ENCODE measurements at regions not wholly inside any gene's neighbourhood (a gene's known extent, or its start where the extent isn't known, plus 50 kb on each side); places are given as distances from the start of the nearest gene placed in this dataset.
"Not testable (repeated sequence)": the region's sequence is repeated elsewhere in the genome, so short reads cannot be mapped to it uniquely, and the experiment has no call there.

DNA sequence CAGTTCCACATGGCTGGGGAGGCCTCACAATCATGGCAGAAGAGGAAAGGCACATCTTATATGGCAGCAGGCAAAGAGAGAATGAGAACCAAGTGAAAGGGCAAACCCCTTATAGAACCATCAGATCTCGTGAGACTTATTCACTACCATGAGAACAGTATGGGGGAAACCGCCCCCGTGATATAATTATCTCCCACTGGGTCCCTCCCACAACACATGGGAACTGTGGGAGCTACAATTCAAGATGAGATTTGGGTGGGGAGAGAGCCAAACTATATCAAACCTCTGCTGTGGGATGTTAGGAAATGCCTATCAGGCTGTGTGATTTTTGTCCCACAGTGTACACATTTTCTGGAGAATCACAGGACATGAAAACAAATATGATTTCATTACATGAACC is 415.8 kb downstream of the TSHZ3 start:
- DNase-seq, result not testable (repeated sequence)

DNA sequence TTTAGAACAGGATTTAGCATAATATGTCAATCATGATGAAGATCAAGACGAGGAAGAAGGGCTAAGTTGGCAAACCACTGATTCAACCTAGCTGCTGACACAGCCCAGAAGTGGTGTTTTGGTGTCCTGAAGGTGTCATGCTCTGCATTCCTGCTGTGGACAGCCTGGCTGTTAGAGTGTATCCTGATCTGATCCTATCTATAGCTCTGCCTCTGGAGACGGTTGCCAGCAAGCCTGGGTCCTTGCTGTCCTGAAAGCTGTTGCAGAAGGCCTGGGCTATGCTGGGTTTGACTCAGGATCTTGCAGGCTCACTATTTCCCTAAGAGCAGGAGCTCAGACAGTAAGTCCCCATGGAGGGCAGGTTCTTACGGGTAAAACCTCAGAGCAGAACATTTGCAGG is 416.4 kb downstream of the TSHZ3 start:
- DNase-seq, result no peak

DNA sequence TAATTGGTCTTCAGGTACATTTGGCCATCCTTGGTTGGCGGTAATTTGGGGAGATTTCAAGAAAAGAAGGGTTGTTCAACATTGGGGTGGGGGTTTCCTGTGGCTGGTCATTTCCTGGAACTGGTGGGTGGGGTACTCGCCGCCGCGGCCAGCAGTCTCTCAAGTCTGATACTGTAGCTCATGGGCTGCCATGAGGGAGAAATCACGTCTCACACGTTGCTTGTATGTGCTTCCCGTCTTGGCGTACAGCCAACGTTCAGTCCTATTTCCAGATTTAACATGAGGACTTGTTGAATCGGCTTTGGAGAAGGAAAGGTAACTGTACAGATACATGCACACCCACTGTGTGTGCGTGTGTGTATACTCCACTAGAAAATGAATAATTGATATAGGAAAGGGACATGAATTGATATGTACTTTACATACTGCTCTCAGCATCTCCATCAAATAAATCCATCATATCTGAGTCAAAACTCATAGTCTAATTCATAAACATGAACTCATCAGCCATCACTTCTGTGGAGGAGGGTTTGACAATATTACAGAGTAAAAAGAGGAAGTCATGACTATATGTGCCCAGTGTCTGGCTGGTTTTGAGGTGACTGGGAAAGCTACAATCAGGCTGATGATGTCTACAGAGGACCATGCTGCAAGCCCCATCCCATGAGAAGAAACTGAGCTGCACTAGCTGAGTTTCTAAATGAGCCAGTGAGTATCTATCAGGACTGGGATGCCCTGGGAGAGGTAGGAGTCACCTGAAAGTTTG is 418.1 kb downstream of the TSHZ3 start:
- no peak for DNase-seq

DNA sequence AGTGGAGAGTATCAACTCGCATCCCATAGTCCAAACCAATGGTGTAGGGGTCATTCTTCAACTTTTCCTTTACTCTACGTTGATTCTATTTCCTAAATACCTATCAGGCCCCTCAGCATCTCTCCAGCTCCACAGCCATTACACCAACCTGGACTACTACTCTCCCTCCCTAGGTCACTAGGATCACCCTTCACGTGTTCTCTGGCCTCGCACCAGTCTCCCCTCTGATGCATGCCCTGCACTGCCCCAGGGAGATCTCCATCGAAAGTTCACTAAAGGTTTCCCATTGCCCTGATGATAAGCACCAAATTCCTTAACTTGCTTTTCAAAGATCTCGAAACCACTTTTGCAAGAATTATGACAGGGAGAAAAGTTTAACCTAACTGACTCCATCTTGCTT is 421.5 kb downstream of the TSHZ3 start:
- no peak for DNase-seq

DNA sequence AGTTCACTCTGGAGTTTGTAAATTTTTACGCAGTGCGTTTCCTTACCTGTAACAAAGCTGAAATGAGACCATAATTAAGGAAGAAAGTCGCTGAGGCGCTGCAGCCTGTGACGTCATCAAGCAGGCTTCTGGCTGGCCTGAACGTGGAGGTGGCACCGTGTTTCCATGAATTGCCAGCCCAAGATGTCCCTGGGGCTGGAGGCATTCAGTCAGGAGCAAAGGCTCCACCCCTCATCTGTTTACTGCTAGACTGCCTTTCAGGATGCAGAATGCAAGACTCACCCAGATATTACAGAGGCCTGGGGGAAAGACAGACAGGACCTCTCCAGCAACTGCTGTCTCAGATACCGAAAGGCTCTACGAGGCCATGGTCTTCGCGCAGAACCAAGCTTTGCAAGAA is 424.6 kb downstream of the TSHZ3 start:
- no peak for DNase-seq

DNA sequence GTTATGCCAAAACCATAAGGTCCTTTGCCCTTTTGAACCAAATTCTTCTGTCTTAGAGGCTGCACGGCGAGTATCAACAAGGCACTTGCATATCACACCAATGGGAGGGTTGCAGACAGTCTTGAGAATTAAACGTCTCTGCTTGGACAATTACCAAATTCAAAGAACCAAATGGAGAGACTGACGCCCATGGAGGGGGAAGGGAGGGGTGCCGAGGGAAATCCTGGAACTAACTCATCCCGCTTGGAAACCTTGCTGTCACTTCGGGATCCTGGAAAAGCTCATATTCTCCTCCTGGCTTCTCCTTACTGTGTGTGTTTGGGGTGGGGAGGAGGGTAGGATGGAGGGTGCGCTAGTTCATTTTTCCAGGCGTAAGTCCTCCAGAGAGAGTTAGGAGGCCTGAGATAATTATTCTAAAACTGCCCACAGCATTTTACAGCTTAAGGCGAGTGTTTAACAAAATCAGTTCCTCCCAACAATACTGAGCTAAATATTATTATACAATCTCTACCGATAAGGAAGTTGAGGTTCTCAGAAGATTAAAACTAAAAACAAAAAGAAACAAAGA is 425.1 kb downstream of the TSHZ3 start:
- DNase-seq, result no peak

DNA sequence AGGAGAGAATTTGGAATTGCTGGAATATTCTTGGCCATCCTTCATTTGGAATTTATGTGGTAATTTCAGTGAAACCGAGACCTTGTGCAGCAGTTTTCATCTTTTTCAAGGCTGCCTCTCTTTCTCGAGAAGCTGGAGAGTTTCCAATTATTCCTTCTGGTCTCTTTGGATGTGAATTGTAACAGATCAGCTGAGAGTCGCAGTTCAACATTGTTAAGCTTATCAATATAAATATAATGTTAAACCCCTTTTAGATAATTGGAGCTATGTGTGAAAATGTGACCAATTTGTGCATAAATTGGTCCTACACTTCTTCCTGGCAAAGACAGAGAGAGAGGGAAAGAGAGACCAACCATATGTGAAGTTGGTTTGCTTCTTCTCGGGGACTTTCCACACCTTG is 425.6 kb downstream of the TSHZ3 start:
- DNase-seq, result no peak

DNA sequence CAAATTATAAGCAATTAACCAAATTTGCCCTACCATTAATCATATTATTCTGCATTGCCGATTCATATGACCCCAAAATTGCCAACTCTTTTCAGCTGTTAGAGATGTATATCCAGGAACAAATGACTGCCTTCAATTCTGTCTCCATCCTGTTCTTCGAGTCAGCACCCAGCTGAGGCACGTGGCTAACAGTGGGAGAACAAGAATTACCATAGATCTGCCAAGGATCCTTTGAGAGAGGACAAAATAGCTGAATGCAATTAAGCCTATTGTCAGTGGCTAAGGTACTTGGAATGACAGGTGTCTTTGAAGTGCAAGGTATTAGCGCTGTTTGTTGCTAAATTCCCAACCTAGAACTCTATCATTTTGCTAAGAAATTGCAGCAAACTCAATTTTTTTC is 426.1 kb downstream of the TSHZ3 start:
- no peak for DNase-seq

DNA sequence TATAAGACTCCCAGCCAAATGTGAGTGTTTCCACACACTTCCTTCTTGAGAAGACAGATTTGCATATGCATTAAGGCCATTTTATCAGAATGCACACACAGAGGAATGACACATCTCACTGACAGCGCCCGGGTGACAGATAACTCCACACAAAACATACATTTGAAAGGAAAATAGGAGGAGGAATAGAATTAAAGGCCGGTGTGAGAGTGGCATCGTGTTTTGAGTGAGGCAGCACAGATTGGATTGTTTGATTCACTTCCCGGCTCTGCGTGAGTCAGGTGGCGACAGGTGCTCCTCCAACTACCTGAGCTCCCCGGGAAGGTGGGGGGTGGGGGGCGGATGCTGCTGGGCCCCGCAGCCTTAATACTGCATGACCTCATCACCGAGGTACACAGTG is 429.0 kb downstream of the TSHZ3 start:
- DNase-seq, result no peak

DNA sequence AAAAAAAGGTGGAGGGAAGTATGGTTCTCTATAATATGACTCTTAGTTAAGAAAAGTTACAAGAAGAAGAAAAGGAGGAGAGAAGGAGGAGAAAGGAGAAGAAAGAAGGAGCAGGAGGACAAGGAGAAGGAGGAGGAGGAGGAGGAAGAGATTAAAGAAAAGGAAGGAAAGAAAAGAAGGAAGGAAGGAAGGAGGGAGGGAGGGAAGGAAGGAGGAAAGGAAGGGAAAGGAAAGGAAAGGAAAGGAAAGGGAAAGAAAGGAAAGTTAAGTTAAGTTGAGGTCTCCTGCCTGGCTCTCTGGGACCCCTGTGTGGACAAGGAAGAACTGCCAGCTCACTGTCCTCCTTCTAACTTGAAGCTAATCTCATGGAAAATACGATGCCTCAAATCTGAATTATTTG is 429.5 kb downstream of the TSHZ3 start:
- no peak for DNase-seq

DNA sequence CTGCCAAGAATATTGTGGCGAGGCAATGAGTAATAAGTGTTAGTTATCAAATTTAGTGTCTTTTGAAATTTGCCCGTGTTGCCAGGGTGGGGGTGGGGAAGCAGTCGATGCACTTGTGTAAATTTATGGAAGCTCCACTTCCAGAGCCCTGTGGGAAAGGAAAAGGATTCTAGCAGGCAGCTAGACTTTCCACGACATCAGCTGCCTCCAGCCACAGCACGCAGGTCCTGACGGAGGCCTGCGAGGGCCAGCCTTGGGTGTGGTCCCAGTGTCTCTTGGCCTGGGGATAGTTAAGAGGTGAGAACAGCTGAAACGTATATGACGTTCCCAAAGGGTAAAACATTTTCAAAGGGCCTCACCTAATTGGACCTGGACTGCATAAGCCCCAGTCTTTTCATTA is 433.0 kb downstream of the TSHZ3 start:
- DNase-seq, result no peak

DNA sequence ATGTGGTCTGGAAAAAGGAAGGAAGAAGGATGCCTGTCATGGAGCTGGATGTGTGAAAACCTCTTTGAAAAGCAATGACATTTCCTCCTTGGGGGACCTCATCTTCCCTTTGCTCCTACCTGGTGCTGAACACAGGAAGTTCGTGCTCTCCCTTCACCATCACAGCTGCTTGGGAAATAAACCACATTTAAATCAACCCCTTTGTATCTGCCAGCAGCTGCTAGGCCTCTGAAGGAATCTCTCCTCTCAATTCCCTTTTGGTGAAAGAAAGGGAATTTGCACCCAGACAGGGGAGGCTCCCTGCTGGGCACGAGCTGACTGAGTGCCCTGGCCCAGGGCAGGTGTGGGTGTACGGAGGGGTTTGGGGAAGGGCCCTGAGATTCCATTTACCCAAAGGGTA is 437.7 kb downstream of the TSHZ3 start:
- DNase-seq, result no peak

DNA sequence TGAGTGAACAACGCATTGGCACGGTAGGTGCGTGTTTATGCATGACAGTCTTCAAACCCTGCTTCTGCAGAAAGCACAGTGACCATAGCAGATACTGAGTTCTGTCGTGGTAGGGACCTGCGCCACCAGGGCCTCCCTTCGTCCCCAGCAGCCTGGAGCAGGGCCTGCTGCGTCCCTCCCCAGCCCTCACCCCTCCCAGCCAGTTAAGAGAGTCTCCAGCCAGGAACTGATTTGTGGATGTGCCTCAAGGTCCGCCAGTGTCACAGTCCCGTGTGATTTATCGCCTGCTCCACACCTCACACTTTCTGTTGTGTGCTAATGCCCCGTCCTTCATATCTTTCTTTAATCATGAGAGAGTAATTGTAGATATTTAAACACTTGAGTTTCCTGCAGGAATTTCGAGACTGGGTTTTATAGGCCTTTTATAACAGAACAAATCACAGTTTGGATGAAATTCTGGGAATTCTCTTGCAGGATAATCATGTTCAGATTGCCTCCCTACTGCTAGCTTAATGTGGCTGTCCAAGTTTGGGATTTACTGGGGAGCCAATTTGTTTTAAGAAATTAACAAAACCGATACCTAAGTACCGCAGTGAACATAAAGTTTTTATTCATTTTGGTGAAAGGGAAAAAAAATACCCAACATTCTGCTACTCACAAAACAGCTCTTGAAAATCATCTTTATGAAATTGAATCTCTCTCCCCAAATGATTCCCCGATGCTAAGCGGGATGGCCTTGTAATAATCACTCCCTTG is 438.6 kb downstream of the TSHZ3 start:
- no peak for DNase-seq

DNA sequence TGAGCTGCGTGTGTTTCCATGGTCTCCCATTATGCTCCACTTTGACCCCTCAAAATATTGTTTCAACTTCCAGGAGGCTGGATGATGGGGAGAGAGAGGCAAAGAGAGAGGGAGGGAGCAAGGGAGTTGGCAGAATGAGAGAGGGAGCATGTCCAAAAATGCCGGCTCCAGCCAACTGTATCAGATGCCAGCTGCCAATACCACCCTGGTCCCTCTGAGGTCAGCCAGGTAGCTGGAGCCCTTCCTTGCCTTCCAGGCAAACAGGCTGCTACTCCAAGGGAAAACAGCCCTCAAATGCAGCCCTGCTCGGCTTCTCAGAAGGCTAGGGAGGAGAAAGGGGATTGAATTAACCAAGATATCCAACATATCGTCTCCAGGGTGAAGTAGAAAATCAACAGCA is 440.0 kb downstream of the TSHZ3 start:
- no peak for DNase-seq

DNA sequence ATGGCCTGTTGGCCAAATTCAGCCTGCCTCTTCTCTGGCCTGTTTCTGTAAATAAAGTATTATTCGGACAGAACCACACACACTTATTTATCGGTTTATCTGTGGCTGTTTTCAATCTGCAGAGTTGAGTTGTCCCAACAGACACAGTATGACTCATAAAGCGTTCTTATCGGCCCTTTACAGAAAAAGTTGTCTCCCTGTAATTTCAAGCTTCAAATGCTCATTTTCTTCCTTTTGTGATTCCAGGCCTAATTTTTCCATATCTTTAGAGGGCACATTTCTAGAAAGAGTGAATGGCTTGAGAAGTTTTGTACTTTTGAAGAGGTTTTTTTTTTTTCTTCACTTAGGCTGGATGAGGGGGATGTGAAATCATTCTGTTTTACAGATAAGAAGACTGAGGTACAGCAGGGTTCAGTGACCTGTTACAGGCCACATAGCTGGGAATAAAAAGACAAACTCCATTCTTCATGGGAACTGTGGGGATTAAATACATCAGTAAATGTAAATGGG is 440.9 kb downstream of the TSHZ3 start:
- no peak for DNase-seq

DNA sequence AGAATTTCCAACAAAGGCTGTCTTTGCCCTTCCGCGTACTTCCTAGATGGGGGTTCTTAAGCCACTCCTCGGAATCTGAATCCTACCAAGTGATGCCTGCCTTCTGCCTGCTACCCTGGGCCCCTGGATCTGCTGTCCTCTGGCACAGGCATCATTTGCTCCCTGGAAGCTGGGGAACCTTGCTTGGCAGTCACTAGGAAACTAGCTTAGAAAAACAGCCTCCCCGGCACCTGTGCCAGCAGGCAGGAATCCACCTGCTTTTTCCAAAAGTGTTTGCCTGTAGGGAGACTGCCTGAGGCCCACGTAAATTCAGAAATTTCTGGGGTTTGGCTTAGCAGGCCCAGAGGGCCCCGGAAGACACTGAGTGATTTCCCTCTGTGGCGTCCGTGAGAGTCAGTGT is 442.4 kb downstream of the TSHZ3 start:
- DNase-seq, result no peak

DNA sequence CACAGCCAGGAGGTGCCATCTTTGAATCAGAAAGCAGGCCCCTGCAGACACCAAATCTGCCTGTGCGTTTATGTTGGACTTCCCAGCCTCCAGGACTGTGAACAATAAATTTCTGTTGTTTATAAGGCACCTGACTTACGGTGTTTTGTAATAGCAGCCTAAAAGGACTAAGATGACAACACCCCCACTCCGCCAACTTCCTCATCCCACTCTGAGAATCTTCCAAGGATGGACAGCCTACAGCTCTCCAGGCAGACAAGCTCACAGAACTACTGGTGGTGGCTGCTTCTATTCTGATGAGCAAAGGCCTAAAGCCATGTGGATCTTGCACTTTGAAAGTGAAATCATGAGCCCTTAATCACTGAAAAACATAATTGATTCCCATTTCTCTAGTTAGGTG is 449.2 kb downstream of the TSHZ3 start:
- no peak for DNase-seq

DNA sequence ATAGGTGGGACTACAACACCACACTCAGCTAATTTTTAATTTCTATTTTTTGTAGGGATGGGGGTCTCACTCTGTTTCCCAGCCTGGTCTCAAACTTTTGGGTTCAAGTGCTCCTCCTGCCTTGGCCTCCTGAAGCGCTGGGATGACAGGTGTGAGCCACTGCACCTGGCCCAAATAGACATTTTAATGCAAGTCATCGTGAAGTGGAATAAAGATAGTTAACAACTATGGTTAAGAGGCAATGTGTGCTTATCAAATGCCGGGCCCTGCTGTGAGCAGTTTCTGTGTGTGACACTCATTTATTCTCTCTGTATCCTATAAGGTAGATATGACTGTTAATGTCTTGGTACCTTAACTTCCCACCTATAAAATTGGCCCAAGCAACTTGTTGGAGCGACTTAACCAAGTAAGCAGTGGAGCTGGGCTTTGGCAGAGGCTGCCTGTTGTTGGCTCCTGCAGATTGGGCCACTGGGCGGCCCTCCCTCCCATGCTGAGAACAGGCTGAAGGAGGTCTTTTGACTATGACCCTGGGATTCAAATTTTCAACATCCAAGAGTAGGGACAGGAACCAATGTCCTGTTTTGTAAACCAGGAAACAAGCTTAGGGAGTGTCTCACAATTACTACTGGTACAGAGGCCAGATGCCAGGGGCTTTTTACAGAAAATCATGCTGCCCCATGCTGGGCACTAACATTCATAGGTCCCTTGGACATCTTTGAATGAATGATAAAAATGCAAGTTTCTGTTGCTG is 450.7 kb downstream of the TSHZ3 start:
- no peak for DNase-seq

DNA sequence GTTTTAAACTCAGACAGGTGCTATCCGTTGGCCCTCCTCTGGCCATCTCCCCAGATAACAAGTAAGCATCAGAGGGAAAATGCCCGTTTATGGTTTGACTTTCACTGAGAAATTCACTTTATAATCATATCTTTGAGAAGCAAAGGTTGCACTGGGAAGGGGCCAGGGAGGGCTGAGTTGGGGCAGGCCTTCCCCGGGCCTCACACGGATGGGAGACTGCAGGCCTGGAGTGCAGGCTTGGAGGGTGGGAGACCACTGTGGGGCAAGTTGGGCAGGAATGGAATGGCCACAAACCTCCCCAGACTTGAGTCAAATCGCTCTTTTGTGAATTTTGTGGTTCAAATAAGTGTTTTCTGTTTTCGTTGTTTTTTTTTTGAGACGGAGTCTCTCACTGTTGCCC is 451.7 kb downstream of the TSHZ3 start:
- no peak for DNase-seq

DNA sequence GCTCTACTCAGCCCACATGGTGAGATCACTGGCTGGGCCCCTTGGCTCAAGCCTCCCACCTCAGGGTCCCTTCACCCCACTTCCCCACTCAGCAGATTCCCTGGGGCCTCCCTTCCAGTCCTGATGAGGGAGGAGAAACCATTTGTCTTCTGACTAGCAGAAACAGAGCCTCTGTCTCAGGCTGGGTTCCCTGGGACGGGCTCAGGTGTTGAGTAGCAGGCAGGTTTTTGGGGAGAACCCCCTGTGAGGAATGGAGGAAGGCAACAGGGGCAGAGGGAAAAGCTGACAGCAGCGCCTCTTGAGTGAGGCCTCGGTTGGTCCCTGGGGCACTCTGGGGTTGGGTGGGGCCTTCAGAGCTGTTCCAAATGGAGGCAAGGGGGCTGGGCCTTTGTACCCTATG is 452.2 kb downstream of the TSHZ3 start:
- no peak for DNase-seq

DNA sequence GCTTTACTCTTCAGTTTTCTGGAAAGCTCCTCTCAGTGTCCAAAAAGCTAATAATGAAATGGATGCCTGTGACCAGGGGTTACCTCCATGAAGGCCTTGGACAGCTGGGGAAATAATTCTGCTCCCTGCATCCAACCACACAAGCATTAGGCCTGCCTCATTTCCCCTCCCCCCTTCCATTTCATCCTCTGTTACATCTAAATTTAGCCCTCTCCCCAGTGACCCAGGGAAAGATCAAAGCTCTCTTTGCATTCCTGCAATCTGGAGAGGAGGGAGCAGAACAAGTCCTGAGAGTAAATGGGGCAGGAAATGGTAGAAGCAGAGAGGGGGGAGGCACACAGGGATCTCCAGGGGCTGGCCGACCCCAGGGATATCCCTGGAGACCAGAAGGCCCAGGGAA is 452.7 kb downstream of the TSHZ3 start:
- no peak for DNase-seq

DNA sequence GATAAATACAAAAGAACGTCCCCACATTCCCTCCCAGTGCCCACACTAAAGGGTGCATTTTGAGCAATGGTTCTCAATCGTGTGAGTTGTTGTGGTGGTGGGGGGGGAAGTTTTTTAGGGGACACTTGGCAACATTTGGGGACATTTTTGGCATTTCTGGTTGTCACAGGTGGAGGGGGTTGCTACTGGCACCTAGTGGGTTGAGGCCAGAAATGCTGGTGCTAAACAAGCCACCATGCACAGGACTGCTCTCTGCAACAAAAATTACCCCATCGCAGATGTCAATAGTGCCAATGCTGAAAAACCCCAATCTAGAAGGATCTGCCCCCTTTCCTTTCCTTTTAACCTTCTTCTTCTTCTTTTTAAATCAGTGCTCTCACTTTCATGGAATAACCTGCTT is 453.3 kb downstream of the TSHZ3 start:
- no peak for DNase-seq

DNA sequence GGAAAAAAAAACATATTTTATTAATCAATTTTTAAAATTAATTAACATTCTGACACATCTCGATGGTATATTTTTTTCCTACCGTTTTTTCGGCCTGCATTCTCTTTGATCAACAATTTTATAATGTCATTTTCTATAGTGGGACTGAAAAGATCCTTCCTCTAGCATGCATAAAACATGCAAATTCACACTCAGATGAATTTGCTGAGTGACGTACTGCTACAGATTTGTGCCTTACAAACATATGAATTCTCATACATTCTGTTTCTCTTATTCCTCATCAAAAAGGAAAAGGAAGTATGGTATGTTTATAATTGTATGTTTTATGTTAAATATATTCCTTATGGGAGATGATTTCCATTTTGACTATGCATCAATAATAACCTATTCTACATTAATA is 458.2 kb downstream of the TSHZ3 start:
- no peak for DNase-seq

Measured in CD4-positive, alpha-beta T cell treated with Interleukin-6 for 4 hours (primary cell).